HEK293T (cell line): ENCODE measurements at regions not wholly inside any gene's neighbourhood (a gene's known extent, or its start where the extent isn't known, plus 50 kb on each side); places are given as distances from the start of the nearest gene placed in this dataset.

Experiments used
- CTCF ChIA-PET: fragments of 350-600 bp; formaldehyde crosslinking; extraction: SDS; loops from one replicate; lab custom pipeline; 2021; ENCODE audit warnings: antibody characterized with exemption, inconsistent platforms; lab: Yijun Ruan, JAX
- POLR2A ChIA-PET: fragments of 350-600 bp; formaldehyde crosslinking; extraction: SDS; loops from one replicate; lab custom pipeline; 2020; ENCODE audit warnings: antibody characterized with exemption, inconsistent platforms; lab: Yijun Ruan, JAX
- DNase-seq: peaks from one replicate; pipeline ENCODE4 v3.0.0; 2012; ENCODE audit warnings: mixed read lengths; ENCODE audit errors: extremely low spot score
- ARNT ChIP-seq: fragments of 450-650 bp; IDR thresholded peaks from 2 replicates; pipeline ENCODE4 v1.6.1; 2017; ENCODE audit warnings: mild to moderate bottlenecking
- BHLHE40 ChIP-seq: fragments of 450-650 bp; IDR thresholded peaks from 2 replicates; pipeline ENCODE4 v1.6.1; 2016; ENCODE audit warnings: mild to moderate bottlenecking, moderate library complexity, borderline replicate concordance
- CTBP1 ChIP-seq: fragments of 450-650 bp; IDR thresholded peaks from 2 replicates; pipeline ENCODE4 v1.6.1; 2016; ENCODE audit warnings: borderline replicate concordance
- ELF4 ChIP-seq: fragments of 450-650 bp; IDR thresholded peaks from 2 replicates; pipeline ENCODE4 v1.6.1; 2017; ENCODE audit warnings: antibody characterized with exemption
- FOXA1 ChIP-seq: fragments of 450-650 bp; IDR thresholded peaks from 2 replicates; pipeline ENCODE4 v1.6.1; 2016; ENCODE audit warnings: mild to moderate bottlenecking
- FOXK2 ChIP-seq: fragments of 450-650 bp; IDR thresholded peaks from 2 replicates; pipeline ENCODE4 v1.6.1; 2016; ENCODE audit warnings: mild to moderate bottlenecking
- FOXM1 ChIP-seq: fragments of 450-650 bp; IDR thresholded peaks from 2 replicates; pipeline ENCODE4 v1.6.1; 2017; ENCODE audit warnings: mild to moderate bottlenecking, borderline replicate concordance
- HDGF ChIP-seq: fragments of 450-650 bp; IDR thresholded peaks from 2 replicates; pipeline ENCODE4 v1.6.1; 2017; ENCODE audit warnings: antibody characterized with exemption, borderline replicate concordance
- L3MBTL2 ChIP-seq: fragments of 450-650 bp; conservative IDR thresholded peaks from 2 replicates; pipeline ENCODE4 v1.6.1; 2016; ENCODE audit warnings: mild to moderate bottlenecking
- LEF1 ChIP-seq: fragments of 450-650 bp; IDR thresholded peaks from 2 replicates; pipeline ENCODE4 v1.6.1; 2017; ENCODE audit warnings: mild to moderate bottlenecking, borderline replicate concordance
- NFRKB ChIP-seq: fragments of 450-650 bp; IDR thresholded peaks from 2 replicates; pipeline ENCODE4 v1.6.1; 2016; ENCODE audit warnings: mild to moderate bottlenecking, moderate library complexity
- PKNOX1 ChIP-seq: fragments of 450-650 bp; IDR thresholded peaks from 2 replicates; pipeline ENCODE4 v1.6.1; 2016
- SP1 ChIP-seq: fragments of 450-650 bp; IDR thresholded peaks from 2 replicates; pipeline ENCODE4 v1.6.1; 2017
- SUZ12 ChIP-seq: fragments of 450-650 bp; IDR thresholded peaks from 2 replicates; pipeline ENCODE4 v1.6.1; 2016; ENCODE audit warnings: mild to moderate bottlenecking
- TARDBP ChIP-seq: fragments of 450-650 bp; IDR thresholded peaks from 2 replicates; pipeline ENCODE4 v1.6.1; 2016
- ZNF384 ChIP-seq: fragments of 450-650 bp; IDR thresholded peaks from 2 replicates; pipeline ENCODE4 v1.6.1; 2016

- CTCF ChIA-PET = interaction anchor here (0.7 kb wide), 1 partner anchor 13 kb away, joined by 3 read pairs; no protein-coding TSS in a partner anchor
- POLR2A ChIA-PET = no interaction called here
- TF ChIP-seq HDGF (no peak), LEF1 (no peak), ZNF384 (no peak), L3MBTL2 (no peak), TARDBP (no peak), PKNOX1 (no peak), FOXK2 (no peak), FOXM1 (no peak), FOXA1 (no peak), ARNT (no peak), BHLHE40 (no peak), NFRKB (no peak), ELF4 (no peak), CTBP1 (no peak), SUZ12 (no peak), SP1 (no peak)
- no peak for DNase-seq
These were observed 757.8 kb downstream of the INHBA start for GRCh38 chr7:40944981-40945585.

GRCh38 chr7:40937879-40938278, 765.0 kb downstream of the INHBA start:
- TF ChIP-seq HDGF (no peak), PKNOX1 (peak; percentile 38; the same call in 1 of the 2 replicates)
- no peak for DNase-seq
- ChIA-PET POLR2A (no interaction called here), CTCF (no interaction called here)

GRCh38 chr7:40935435-40935834, 767.5 kb downstream of the INHBA start:
- ChIA-PET POLR2A (no interaction called here), CTCF (no interaction called here)
- TF ChIP-seq PKNOX1 (no peak), FOXA1 (no peak), NFRKB (no peak), FOXK2 (no peak), L3MBTL2 (no peak), HDGF (no peak), SP1 (no peak), TARDBP (no peak), BHLHE40 (no peak), CTBP1 (no peak), ARNT (no peak), LEF1 (no peak), SUZ12 (no peak), FOXM1 (no peak), ELF4 (no peak)
- no peak for DNase-seq

GRCh38 chr7:40923626-40924025, 779.3 kb downstream of the INHBA start:
- CTCF ChIA-PET = no interaction called here
- TF ChIP-seq BHLHE40 (no peak), FOXA1 (no peak), CTBP1 (no peak), ARNT (no peak), PKNOX1 (no peak), NFRKB (no peak), FOXK2 (no peak), TARDBP (no peak), ZNF384 (no peak), LEF1 (no peak), SP1 (no peak), ELF4 (no peak), HDGF (no peak), SUZ12 (no peak), L3MBTL2 (no peak), FOXM1 (no peak)
- POLR2A ChIA-PET = no interaction called here
- no peak for DNase-seq

- DNase-seq = no peak
- TF ChIP-seq HDGF = no peak
- no peak for TF ChIP-seq PKNOX1
- TF ChIP-seq SP1 = no peak
- no peak for TF ChIP-seq SUZ12
- TF ChIP-seq ELF4 = no peak
- POLR2A ChIA-PET = interaction anchor here (1.3 kb wide), 1 partner anchor 9 kb away, joined by 3 read pairs; no protein-coding TSS in a partner anchor
- CTCF ChIA-PET = no interaction called here
These were observed 780.6 kb downstream of the INHBA start for GRCh38 chr7:40922316-40922670.
